Effector CD4-positive, alpha-beta T cell (primary cell): ENCODE measurements at regions not wholly inside any gene's neighbourhood (a gene's known extent, or its start where the extent isn't known, plus 50 kb on each side); places are given as distances from the start of the nearest gene placed in this dataset.
"Not testable (repeated sequence)": the region's sequence is repeated elsewhere in the genome, so short reads cannot be mapped to it uniquely, and the experiment has no call there.

ENCODE experiments used
- DNase-seq: peaks from one replicate; pipeline ENCODE4 v3.0.0-alpha.2; 2020

DNA sequence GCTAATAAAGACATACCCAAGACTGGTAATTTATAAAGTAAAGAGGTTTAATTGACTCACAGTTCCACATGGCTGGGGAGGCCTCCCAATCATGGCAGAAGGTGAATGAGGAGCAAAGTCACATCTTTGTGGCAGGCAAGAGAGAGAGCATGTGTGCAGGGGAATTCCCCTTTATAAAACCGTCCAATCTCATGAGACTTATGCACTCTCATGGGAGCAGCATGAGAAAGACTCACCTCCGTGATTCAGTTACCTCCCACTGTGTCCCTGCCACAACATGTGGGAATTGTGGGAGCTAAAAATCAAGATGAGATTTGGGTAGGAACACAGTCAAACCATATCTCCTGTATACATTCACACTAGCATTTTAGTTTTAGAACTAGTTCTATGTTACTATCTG lies 101.7 kb upstream of the NIPA1 start:
- not testable (repeated sequence) for DNase-seq

DNA sequence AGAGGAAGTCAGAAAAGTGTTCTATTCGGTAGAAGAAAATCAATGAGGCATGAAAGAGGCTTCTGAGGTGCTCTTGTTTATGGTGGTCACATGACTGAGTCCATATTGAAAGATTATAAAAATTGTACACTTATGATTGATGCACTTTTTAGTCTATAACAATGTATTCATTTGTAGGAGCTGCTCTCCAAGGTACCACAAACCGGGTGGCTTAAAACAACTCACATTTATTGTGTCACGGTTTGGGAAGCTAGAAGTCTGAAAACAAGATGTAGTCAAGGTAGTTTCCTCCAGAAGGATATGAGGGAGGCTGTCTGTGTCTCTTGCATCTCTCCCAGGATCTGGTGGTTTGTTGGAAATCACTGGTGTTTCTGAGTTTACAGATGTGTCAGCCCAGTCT lies 86.6 kb upstream of the NIPA1 start:
- DNase-seq = not testable (repeated sequence)

DNA sequence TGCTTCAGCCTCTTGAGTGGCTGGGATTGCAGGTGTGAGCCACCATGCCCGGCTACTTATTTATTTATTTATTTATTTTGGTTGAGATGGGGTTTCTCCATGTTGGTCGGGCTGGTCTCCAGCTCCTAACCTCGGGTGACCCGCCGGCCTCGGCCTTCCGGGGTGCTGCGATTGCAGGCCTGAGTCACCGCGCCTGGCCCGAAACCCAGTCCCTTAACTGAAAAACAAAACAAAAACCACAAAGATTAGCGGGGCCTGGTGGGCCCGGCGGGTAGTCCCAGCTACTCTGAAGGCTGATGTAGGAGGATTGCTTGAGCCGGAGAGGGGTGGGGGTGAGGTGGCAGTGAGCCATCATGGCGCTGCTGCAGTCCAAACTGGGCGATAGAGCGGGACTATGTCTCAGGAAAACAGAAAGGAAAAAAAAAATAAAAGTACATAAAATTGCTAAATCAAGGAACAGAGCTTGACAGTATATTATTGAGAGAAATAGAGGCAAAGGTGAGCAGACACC lies 75.6 kb upstream of the NIPA1 start:
- DNase-seq = not testable (repeated sequence)

DNA sequence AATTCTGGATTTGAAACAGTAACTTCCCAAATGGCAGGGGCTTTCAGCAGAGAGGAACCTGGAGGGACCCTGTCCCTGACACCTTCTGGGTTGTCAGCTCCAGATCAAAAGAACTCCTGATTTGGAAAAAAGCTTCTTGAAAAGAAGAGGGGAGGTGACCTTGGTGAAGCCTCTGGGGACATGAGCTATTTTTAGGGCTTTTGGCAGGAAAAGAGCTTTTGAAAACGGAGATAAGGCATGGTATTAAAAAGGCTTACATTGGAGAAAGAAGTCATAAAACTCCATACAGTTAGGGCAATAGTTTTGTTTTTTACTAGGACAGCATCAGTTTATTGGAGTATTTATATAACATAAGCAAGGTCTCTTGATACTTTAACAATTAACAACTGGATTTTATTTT lies 72.5 kb upstream of the NIPA1 start:
- DNase-seq = not testable (repeated sequence)

DNA sequence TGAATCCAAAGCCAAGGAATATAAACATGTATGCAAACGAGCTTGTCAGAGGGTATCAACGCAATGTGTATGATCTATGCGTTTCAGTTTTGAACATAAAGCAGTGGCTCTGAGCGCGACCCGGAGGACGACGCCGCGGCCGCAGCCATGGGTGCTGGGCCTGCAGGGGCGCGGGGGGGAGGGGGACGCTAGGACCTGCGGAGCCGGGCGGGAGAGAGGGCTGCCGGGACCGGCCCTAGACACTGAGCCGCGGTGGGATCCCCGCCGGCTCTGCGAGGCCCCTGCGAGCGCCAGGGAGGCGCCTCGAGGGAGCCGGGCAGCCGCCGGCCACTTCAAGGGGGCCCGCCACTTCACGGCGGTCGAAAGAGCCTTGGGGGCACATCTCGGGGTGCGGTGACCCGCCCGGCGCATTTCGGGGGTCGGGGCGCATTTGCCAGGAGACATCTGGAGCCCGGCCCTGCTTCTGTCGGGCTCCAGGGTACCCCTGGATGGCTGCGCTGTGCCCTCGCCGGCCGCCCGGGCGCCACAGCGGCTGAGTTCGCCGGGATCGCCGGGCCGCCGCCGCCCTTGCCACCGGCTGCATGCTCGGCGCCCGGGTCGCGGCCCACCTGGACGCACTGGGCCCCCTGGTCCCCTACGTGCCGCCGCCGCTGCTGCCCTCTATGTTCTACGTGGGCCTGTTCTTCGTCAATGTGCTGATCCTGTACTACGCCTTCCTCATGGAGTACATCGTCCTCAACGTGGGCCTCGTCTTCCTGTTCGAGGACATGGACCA lies 71.9 kb upstream of the NIPA1 start:
- not testable (repeated sequence) for DNase-seq

DNA sequence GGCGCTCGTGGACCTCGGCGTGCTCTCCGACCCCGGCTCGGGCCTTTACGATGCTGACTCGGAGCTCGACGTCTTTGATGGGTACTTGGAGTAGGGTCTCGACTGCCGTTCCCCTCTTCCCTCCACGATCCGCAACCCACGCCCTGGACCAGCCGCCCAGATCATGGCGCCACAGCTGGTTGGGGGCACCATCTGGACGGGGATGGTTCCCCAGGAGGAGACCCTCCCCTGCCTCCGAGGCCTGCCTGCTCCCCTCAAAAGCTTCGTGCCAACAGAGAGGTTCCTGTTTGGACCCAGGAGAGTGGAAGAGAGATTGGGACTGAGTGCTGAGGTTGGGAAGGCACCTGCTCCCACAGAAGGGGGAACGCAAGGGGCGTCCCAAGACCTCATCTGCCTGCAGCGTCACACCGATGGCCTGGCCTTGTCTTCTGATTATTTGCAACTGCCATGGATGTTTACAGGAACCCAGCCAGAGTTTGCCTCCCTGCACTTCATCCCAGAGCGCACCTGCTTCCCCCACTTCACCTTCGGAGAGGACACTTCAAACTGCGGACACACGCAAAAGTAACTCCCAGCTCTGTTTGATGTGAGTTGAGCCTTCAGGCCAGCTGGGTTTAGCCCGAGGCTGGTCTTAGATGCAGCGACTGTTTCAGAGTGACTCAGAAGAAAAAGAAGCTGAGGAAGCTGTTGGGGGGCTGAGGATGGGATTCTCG lies 71.2 kb upstream of the NIPA1 start:
- DNase-seq = not testable (repeated sequence)

DNA sequence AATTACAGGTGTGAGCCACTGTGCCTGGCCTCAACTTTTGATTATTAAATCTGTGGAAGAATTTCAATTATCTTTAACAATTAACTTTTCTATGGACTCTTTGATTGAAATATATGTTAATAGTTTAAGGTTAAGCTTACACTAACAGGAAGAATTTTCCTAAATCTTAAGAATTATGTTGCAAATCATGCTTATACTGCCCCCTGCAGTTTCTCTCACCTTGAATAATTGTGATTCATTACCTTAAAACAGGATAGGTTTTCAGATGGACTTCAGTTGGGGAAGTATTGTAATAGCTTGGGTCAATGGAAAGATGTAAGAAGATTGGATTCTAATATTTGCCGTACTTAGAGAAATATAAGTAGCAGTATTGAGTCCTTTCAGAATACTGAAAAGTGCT lies 66.5 kb upstream of the NIPA1 start:
- DNase-seq = not testable (repeated sequence)

DNA sequence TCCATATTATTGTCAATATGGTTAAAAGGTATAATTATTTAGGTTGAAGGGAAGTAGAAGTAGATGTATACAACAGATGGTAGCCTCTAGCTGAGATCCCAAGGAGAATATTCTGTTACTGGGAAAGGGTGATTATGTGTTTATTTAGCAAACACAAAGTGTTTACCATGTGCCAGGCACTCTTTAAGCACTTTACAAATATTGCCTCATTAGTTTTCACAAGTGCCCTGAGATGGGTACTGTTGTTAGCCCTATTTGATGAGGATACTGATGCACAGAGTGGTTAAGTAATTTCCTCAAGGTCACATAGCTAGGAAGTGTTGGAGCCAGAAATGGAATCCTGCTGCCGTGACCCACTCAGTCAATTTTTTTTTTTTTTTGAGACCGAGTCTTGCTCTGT lies 60.3 kb upstream of the NIPA1 start:
- not testable (repeated sequence) for DNase-seq

DNA sequence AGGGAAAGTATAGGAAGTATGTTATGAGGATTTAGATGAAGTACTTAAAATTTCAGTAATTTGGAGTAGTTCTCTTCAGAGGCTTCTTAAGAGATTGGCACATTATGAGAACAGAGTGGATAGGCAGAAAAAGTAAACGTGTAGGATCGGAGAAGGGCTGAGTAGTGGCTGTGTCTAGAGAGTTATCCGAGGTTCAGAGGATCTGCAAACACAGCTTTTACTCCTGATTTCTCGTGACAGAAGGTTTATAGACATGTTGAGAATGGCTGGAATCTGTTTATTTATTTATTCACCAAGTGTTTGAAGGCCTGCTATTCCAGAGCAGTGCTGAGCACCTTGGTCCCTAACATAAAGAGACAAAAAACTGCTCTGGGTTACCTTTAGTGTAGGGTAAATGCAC lies 51.4 kb upstream of the NIPA1 start:
- DNase-seq = not testable (repeated sequence)

DNA sequence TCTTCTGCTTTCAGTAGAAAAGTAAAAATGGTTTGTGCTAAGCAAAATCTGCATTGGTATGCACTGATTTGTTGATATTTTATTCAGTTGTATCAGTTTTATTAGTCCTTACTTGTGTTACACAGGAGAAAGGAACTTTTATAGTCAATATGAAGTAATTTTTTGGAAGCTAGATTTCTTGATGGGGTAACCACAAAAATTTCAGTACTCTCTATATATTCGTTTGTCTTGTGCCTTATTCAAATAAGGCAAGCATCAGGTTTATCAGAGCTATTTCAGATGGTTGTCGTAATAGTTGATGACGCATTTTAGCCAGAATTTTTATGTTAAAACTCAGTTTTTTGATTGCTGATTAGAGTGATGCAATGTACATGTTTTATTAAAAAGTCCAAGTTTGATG lies 50.7 kb upstream of the NIPA1 start:
- DNase-seq = no peak

DNA sequence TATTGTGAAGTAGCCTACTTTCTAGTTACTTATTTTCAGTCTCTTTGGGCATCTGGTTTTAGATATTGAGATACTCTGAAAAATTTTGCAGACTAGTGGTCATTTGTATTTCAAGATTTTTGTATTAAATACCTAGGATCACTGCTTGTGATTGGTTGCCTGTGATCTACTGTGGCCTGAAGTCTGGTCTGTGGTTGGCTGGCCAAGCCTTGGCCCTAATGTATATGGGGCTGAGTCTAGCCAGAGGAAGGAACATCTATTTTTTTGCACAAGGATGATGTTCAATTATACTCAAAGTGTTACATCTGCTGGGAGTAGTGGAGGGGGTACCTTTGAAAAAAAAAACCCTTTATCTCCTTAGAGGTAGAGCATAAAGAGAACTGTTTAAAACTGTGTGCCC lies 50.2 kb upstream of the NIPA1 start:
- DNase-seq = not testable (repeated sequence)
